ENCODE measurements at regions not wholly inside any gene's neighbourhood (a gene's known extent, or its start where the extent isn't known, plus 50 kb on each side); places are given as distances from the start of the nearest gene placed in this dataset.

GRCh38 chr3:124398594-124398993 is 331.7 kb upstream of the UMPS start:
- no peak overlapping the region for H3K27ac ChIP-seq (ENCODE audit: insufficient read depth, low read length)
- TF ChIP-seq EZH2 (IDR thresholded peaks at IDR 0.05; ENCODE audit: low read length, missing control alignments), result no peak
- TF ChIP-seq CTCF (conservative IDR thresholded peaks at IDR 0.05 in 1 of 2, IDR thresholded peaks at IDR 0.05 in 1 of 2; ENCODE audit: low read depth in 1 of 2, low read length in 2 of 2), result no peak
- no peaks in the 10 kb centered on the region for H3K36me3 ChIP-seq (ENCODE audit: control insufficient read depth, insufficient read depth, low read length)
- no peak overlapping the region for H3K4me2 ChIP-seq (ENCODE audit: extremely low read depth, insufficient read depth, low read length)
- DNase-seq (ENCODE audit: low read depth in 2 of 2), result no peak
- H3K79me2 ChIP-seq (ENCODE audit: control insufficient read depth, insufficient read depth, low read length), result no peaks in the 10 kb centered on the region
- H4K20me1 ChIP-seq (ENCODE audit: control insufficient read depth, extremely low read depth, insufficient read depth, low read length), result no peaks in the 10 kb centered on the region
- H3K9ac ChIP-seq (ENCODE audit: insufficient read depth, low read length), result no peak overlapping the region
- H3K4me1 ChIP-seq (ENCODE audit: control insufficient read depth, extremely low read depth, insufficient read depth, low read length), result no peaks in the 10 kb centered on the region
- no peaks in the 10 kb centered on the region for H3K9me3 ChIP-seq (ENCODE audit: control insufficient read depth, insufficient read depth, low read depth, low read length)
- no peaks in the 10 kb centered on the region for H3K27me3 ChIP-seq (ENCODE audit: control insufficient read depth, insufficient read depth, low read length)
- H3K4me3 ChIP-seq (replicated peaks in 1 of 4; ENCODE audit: control extremely low read depth in 1 of 4, insufficient read depth in 1 of 4, low read depth in 3 of 4, low read length in 4 of 4), result no peak overlapping the region
- H2AFZ ChIP-seq (ENCODE audit: low read length), result no peak overlapping the region

GRCh38 chr3:124401843-124402242 is 328.4 kb upstream of the UMPS start:
- Histone ChIP-seq H3K9ac (ENCODE audit: insufficient read depth, low read length) (no peak overlapping the region), H3K4me2 (ENCODE audit: extremely low read depth, insufficient read depth, low read length) (no peak overlapping the region), H3K27me3 (ENCODE audit: control insufficient read depth, insufficient read depth, low read length) (no peaks in the 10 kb centered on the region), H3K27ac (ENCODE audit: insufficient read depth, low read length) (no peak overlapping the region), H3K36me3 (ENCODE audit: control insufficient read depth, insufficient read depth, low read length) (no peaks in the 10 kb centered on the region), H3K9me3 (ENCODE audit: control insufficient read depth, insufficient read depth, low read depth, low read length) (no peaks in the 10 kb centered on the region), H3K4me1 (ENCODE audit: control insufficient read depth, extremely low read depth, insufficient read depth, low read length) (no peaks in the 10 kb centered on the region), H3K4me3 (replicated peaks in 1 of 4; ENCODE audit: control extremely low read depth in 1 of 4, insufficient read depth in 1 of 4, low read depth in 3 of 4, low read length in 4 of 4) (no peak overlapping the region), H3K79me2 (ENCODE audit: control insufficient read depth, insufficient read depth, low read length) (no peaks in the 10 kb centered on the region), H2AFZ (ENCODE audit: low read length) (no peak overlapping the region), H4K20me1 (ENCODE audit: control insufficient read depth, extremely low read depth, insufficient read depth, low read length) (no peaks in the 10 kb centered on the region)
- DNase-seq (ENCODE audit: low read depth in 2 of 2), result peak in 1 of 2 donors; percentile 68
- no peak for TF ChIP-seq EZH2 (IDR thresholded peaks at IDR 0.05; ENCODE audit: low read length, missing control alignments)
- TF ChIP-seq CTCF (conservative IDR thresholded peaks at IDR 0.05 in 1 of 2, IDR thresholded peaks at IDR 0.05 in 1 of 2; ENCODE audit: low read depth in 1 of 2, low read length in 2 of 2), result no peak

GRCh38 chr3:124402791-124403190 is 327.5 kb upstream of the UMPS start:
- H3K9ac ChIP-seq (ENCODE audit: insufficient read depth, low read length), result no peak overlapping the region

More at GRCh38 chr3:124402791-124403190, 327.5 kb upstream of the UMPS start:
- no peak for TF ChIP-seq CTCF (conservative IDR thresholded peaks at IDR 0.05 in 1 of 2, IDR thresholded peaks at IDR 0.05 in 1 of 2; ENCODE audit: low read depth in 1 of 2, low read length in 2 of 2)
- no peak for TF ChIP-seq EZH2 (IDR thresholded peaks at IDR 0.05; ENCODE audit: low read length, missing control alignments)
- Histone ChIP-seq H4K20me1 (ENCODE audit: control insufficient read depth, extremely low read depth, insufficient read depth, low read length) (no peaks in the 10 kb centered on the region), H3K79me2 (ENCODE audit: control insufficient read depth, insufficient read depth, low read length) (no peaks in the 10 kb centered on the region), H3K4me1 (ENCODE audit: control insufficient read depth, extremely low read depth, insufficient read depth, low read length) (no peaks in the 10 kb centered on the region), H3K9me3 (ENCODE audit: control insufficient read depth, insufficient read depth, low read depth, low read length) (no peaks in the 10 kb centered on the region), H3K27ac (ENCODE audit: insufficient read depth, low read length) (no peak overlapping the region), H3K4me2 (ENCODE audit: extremely low read depth, insufficient read depth, low read length) (no peak overlapping the region), H3K36me3 (ENCODE audit: control insufficient read depth, insufficient read depth, low read length) (no peaks in the 10 kb centered on the region), H3K27me3 (ENCODE audit: control insufficient read depth, insufficient read depth, low read length) (no peaks in the 10 kb centered on the region), H3K4me3 (replicated peaks in 1 of 4; ENCODE audit: control extremely low read depth in 1 of 4, insufficient read depth in 1 of 4, low read depth in 3 of 4, low read length in 4 of 4) (no peak overlapping the region), H2AFZ (ENCODE audit: low read length) (no peak overlapping the region)
- no peak for DNase-seq (ENCODE audit: low read depth in 2 of 2)

All from fibroblast of lung (primary cell).